ENCODE measurements at regions not wholly inside any gene's neighbourhood (a gene's known extent, or its start where the extent isn't known, plus 50 kb on each side); places are given as distances from the start of the nearest gene placed in this dataset.

DNA sequence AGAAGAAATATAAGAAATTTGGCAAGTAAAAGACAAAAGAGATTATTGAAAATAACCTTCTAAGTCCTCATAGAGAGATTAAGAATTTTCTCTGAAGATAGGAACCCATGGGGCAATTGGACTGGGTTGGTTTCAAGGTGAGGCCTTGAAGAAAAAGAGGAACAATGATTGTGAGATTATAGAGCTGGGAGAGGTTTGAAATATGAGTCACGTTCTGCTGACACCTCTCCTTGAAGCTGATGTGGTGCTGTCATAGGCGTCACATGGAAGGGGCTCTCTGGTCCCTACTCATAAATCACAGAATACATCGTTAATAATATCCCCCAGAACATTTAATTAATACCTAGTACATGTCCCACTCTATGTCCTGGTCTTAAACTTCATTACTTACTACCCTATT, 227.6 kb upstream of the PDE3A start:
- Mint-ChIP-seq H3K27me3 (no peaks in the 10 kb centered on the region), H3K27ac (no peak overlapping the region), H3K4me1 (no peaks in the 10 kb centered on the region), H3K36me3 (no peaks in the 10 kb centered on the region), H3K9me3 (peaks cover 0 to 1% (median 0%) of the 10 kb centered on the region in 8 donors), H3K4me3 (no peak overlapping the region)
- H3K4me1 ChIP-seq (ENCODE audit: insufficient read depth, low read length), result no peaks in the 10 kb centered on the region
- H3K4me3 ChIP-seq (ENCODE audit: low read length in 2 of 2), result no peak overlapping the region
- CTCF ChIA-PET (ENCODE audit: partially characterized antibody), result no interaction called here
- H3K27me3 ChIP-seq (ENCODE audit: insufficient read depth, low read length), result no peaks in the 10 kb centered on the region
- POLR2A ChIA-PET (ENCODE audit: partially characterized antibody), result no interaction called here
- intact Hi-C loops (cut with micrococcal nuclease), result no loop called here
- no peak overlapping the region for H3K27ac ChIP-seq (ENCODE audit: low read depth, low read length)
- no peaks in the 10 kb centered on the region for H3K9me3 ChIP-seq (ENCODE audit: control insufficient read depth in 1 of 2, low read length in 2 of 2)
- no peak for DNase-seq
- H3K36me3 ChIP-seq (ENCODE audit: insufficient read depth, low read length), result no peaks in the 10 kb centered on the region

DNA sequence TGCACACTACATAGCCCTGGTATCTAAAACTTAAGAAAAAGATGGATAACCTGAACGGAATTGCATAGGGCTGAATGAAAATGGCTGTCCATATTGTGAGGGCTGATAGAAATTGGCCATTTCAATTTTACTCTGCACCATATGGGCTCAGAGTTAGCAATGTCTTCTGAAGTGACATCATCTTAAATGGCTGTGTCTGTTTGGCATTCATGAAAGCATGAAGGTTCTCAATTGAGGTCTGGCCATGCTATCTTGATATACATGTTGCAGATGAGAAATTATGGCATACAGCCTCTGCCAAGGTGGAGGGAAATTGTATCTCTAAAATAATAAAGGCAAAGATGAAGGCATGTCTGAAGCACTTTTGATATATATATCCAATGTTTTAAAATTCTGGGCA, 226.0 kb upstream of the PDE3A start:
- no peaks in the 10 kb centered on the region for H3K36me3 ChIP-seq (ENCODE audit: insufficient read depth, low read length)
- no peaks in the 10 kb centered on the region for H3K9me3 ChIP-seq (ENCODE audit: control insufficient read depth in 1 of 2, low read length in 2 of 2)
- no peak overlapping the region for H3K4me3 ChIP-seq (ENCODE audit: low read length in 2 of 2)
- Mint-ChIP-seq H3K4me1 (no peaks in the 10 kb centered on the region), H3K27ac (no peak overlapping the region), H3K36me3 (no peaks in the 10 kb centered on the region), H3K9me3 (peaks cover 0 to 3% (median 0%) of the 10 kb centered on the region in 8 donors), H3K27me3 (no peaks in the 10 kb centered on the region), H3K4me3 (no peak overlapping the region)
- H3K4me1 ChIP-seq (ENCODE audit: insufficient read depth, low read length), result no peaks in the 10 kb centered on the region
- H3K27ac ChIP-seq (ENCODE audit: low read depth, low read length), result no peak overlapping the region
- DNase-seq, result no peak
- ChIA-PET CTCF (ENCODE audit: partially characterized antibody) (no interaction called here), POLR2A (ENCODE audit: partially characterized antibody) (no interaction called here)
- intact Hi-C loops (cut with micrococcal nuclease), result no loop called here
- no peaks in the 10 kb centered on the region for H3K27me3 ChIP-seq (ENCODE audit: insufficient read depth, low read length)

DNA sequence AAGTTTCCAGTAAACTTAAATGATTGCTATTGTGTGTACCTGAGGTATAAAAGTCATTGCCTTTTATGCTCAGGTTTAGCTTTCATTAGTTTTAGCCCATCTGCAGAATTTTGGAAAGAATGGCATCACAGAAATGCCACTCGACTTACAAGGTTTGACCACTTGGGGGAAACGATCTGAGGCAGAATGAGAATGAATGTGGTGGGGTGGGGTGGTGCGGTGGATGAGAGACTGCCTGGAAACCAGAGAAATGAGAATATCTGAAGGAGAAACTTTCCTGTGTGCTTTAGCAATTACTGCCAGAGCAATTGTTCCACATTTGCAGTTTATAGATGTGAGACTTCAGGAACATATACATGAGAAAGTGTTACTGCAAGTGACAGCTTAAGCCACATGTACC, 225.4 kb upstream of the PDE3A start:
- ChIA-PET CTCF (ENCODE audit: partially characterized antibody) (no interaction called here), POLR2A (ENCODE audit: partially characterized antibody) (no interaction called here)
- H3K36me3 Mint-ChIP-seq, result no peaks in the 10 kb centered on the region
- intact Hi-C loops (cut with micrococcal nuclease), result no loop called here
- Histone ChIP-seq H3K4me3 (ENCODE audit: low read length in 2 of 2) (no peak overlapping the region), H3K27ac (ENCODE audit: low read depth, low read length) (no peak overlapping the region), H3K4me1 (ENCODE audit: insufficient read depth, low read length) (no peaks in the 10 kb centered on the region), H3K27me3 (ENCODE audit: insufficient read depth, low read length) (no peaks in the 10 kb centered on the region), H3K9me3 (ENCODE audit: control insufficient read depth in 1 of 2, low read length in 2 of 2) (no peaks in the 10 kb centered on the region), H3K36me3 (ENCODE audit: insufficient read depth, low read length) (no peaks in the 10 kb centered on the region)
- H3K27ac Mint-ChIP-seq, result no peak overlapping the region
- H3K27me3 Mint-ChIP-seq, result no peaks in the 10 kb centered on the region
- no peaks in the 10 kb centered on the region for H3K4me1 Mint-ChIP-seq
- DNase-seq, result no peak
- H3K9me3 Mint-ChIP-seq, result peaks cover 0 to 3% (median 0%) of the 10 kb centered on the region in 8 donors
- H3K4me3 Mint-ChIP-seq, result no peak overlapping the region

DNA sequence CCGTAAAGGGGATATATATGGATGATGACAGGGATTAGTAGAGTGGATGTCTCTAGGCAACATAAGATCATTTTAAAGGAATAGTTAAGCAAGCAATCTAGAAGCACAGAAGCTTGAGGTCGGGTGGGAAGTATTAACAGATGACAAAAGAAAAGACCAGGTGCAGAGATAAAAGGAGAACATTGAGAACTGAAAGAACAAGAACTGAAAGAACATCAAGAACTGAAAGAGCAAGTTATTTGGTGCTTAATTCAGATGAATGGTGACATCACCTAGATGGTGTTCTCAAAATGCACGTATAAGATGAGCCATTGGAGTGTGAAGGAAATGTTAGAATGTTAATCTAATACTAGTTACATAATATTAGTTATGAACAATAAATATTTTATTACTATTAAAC, 224.0 kb upstream of the PDE3A start:
- peaks cover 0 to 3% (median 0%) of the 10 kb centered on the region in 8 donors for H3K9me3 Mint-ChIP-seq
- H3K27me3 Mint-ChIP-seq, result no peaks in the 10 kb centered on the region
- Histone ChIP-seq H3K9me3 (ENCODE audit: control insufficient read depth in 1 of 2, low read length in 2 of 2) (no peaks in the 10 kb centered on the region), H3K4me3 (ENCODE audit: low read length in 2 of 2) (no peak overlapping the region), H3K36me3 (ENCODE audit: insufficient read depth, low read length) (no peaks in the 10 kb centered on the region), H3K4me1 (ENCODE audit: insufficient read depth, low read length) (no peaks in the 10 kb centered on the region), H3K27ac (ENCODE audit: low read depth, low read length) (no peak overlapping the region), H3K27me3 (ENCODE audit: insufficient read depth, low read length) (no peaks in the 10 kb centered on the region)
- CTCF ChIA-PET (ENCODE audit: partially characterized antibody), result no interaction called here
- H3K4me3 Mint-ChIP-seq, result no peak overlapping the region
- no peaks in the 10 kb centered on the region for H3K4me1 Mint-ChIP-seq
- no peak overlapping the region for H3K27ac Mint-ChIP-seq
- no peak for DNase-seq
- POLR2A ChIA-PET (ENCODE audit: partially characterized antibody), result no interaction called here
- intact Hi-C loops (cut with micrococcal nuclease), result no loop called here
- H3K36me3 Mint-ChIP-seq, result no peaks in the 10 kb centered on the region

DNA sequence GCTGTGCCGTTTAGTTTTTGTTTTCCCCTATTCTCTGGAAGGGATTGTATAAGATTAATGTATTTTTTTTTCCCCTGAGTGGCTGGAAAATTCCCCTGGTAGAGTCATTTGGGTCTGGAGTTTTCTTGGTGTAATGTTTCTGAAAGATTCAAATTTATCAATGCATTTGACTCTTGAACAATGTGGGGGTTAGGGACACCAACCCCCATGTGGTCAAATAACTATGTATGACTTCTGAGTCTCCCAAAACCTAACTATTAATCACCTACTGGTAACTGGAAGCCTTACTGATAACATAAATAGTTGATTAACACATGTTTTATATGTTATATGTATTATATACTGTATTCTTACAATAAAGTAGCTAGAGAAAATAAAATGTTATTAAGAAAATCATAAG, 220.1 kb upstream of the PDE3A start:
- no peak overlapping the region for H3K27ac ChIP-seq (ENCODE audit: low read depth, low read length)
- DNase-seq, result no peak
- no peak overlapping the region for H3K4me3 ChIP-seq (ENCODE audit: low read length in 2 of 2)
- no peak overlapping the region for H3K4me3 Mint-ChIP-seq
- no peaks in the 10 kb centered on the region for H3K9me3 ChIP-seq (ENCODE audit: control insufficient read depth in 1 of 2, low read length in 2 of 2)
- no peaks in the 10 kb centered on the region for H3K36me3 Mint-ChIP-seq
- CTCF ChIA-PET (ENCODE audit: partially characterized antibody), result no interaction called here
- H3K27ac Mint-ChIP-seq, result no peak overlapping the region
- POLR2A ChIA-PET (ENCODE audit: partially characterized antibody), result no interaction called here
- no peaks in the 10 kb centered on the region for H3K4me1 ChIP-seq (ENCODE audit: insufficient read depth, low read length)
- H3K9me3 Mint-ChIP-seq, result peaks cover 0 to 5% (median 0%) of the 10 kb centered on the region in 8 donors
- H3K4me1 Mint-ChIP-seq, result no peaks in the 10 kb centered on the region
- no peaks in the 10 kb centered on the region for H3K27me3 Mint-ChIP-seq
- no peaks in the 10 kb centered on the region for H3K36me3 ChIP-seq (ENCODE audit: insufficient read depth, low read length)
- intact Hi-C loops (cut with micrococcal nuclease), result no loop called here
- H3K27me3 ChIP-seq (ENCODE audit: insufficient read depth, low read length), result no peaks in the 10 kb centered on the region

DNA sequence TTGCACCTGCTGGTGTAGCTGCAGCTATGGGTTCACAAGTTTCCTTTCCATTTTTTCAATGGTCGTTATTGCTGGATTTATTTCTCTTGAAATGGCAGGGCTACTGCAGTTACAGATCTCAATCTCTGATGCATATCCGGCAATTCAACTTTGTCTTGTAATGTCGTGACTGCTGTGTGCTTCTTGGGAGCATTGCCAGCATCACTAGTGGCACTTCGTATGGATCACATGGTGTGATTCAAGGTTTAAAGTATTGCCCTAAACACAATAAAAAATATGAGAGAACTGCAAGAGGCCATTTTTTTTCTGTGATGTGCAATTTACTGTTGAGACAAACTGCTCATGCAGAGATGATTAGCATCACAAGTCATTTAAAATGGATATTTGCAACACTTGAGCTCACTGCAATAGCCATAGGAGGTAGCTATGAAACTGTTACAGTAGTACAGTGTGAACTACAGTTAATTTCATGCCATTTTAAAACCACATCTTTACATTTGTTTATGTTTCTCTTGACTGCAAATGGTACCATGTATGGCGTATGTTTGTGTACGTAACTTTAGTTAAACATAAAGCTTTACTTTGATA, 217.4 kb upstream of the PDE3A start:
- no peak for DNase-seq
- intact Hi-C loops (cut with micrococcal nuclease), result no loop called here
- no peaks in the 10 kb centered on the region for H3K9me3 ChIP-seq (ENCODE audit: control insufficient read depth in 1 of 2, low read length in 2 of 2)
- no peaks in the 10 kb centered on the region for H3K36me3 ChIP-seq (ENCODE audit: insufficient read depth, low read length)
- Mint-ChIP-seq H3K27me3 (no peaks in the 10 kb centered on the region), H3K4me1 (no peaks in the 10 kb centered on the region), H3K27ac (no peak overlapping the region), H3K4me3 (no peak overlapping the region), H3K36me3 (no peaks in the 10 kb centered on the region), H3K9me3 (peaks cover 0 to 5% (median 0%) of the 10 kb centered on the region in 8 donors)
- H3K27me3 ChIP-seq (ENCODE audit: insufficient read depth, low read length), result no peaks in the 10 kb centered on the region
- no peaks in the 10 kb centered on the region for H3K4me1 ChIP-seq (ENCODE audit: insufficient read depth, low read length)
- ChIA-PET CTCF (ENCODE audit: partially characterized antibody) (interaction anchor here (1.0 kb wide), 1 partner anchor 33 kb away, joined by 4 read pairs; no protein-coding TSS in a partner anchor), POLR2A (ENCODE audit: partially characterized antibody) (no interaction called here)
- no peak overlapping the region for H3K4me3 ChIP-seq (ENCODE audit: low read length in 2 of 2)
- no peak overlapping the region for H3K27ac ChIP-seq (ENCODE audit: low read depth, low read length)

DNA sequence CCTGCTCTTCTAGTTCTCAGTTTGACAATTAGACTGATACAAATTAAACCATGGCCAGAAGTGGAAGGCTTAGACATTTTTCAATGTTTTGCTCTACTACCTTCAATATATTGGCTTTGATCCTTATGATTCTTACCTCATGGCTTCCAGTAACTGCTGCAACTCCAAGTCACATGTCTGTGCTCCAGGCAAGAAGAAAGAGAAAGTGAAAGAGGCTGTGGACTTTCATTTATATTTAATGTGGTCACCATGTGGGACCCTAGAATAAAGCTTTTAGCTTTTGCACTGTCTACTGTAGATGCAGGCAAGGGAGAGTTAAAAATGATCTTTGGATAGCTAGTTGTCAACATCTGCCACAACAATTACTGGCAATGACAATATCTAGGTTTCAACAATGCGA, 214.3 kb upstream of the PDE3A start:
- Histone ChIP-seq H3K36me3 (ENCODE audit: insufficient read depth, low read length) (no peaks in the 10 kb centered on the region), H3K27me3 (ENCODE audit: insufficient read depth, low read length) (no peaks in the 10 kb centered on the region), H3K9me3 (ENCODE audit: control insufficient read depth in 1 of 2, low read length in 2 of 2) (no peaks in the 10 kb centered on the region), H3K4me3 (ENCODE audit: low read length in 2 of 2) (no peak overlapping the region), H3K4me1 (ENCODE audit: insufficient read depth, low read length) (no peaks in the 10 kb centered on the region), H3K27ac (ENCODE audit: low read depth, low read length) (no peak overlapping the region)
- no peaks in the 10 kb centered on the region for H3K27me3 Mint-ChIP-seq
- no peak overlapping the region for H3K4me3 Mint-ChIP-seq
- CTCF ChIA-PET (ENCODE audit: partially characterized antibody), result no interaction called here
- POLR2A ChIA-PET (ENCODE audit: partially characterized antibody), result no interaction called here
- H3K27ac Mint-ChIP-seq, result no peak overlapping the region
- intact Hi-C loops (cut with micrococcal nuclease), result no loop called here
- H3K36me3 Mint-ChIP-seq, result no peaks in the 10 kb centered on the region
- DNase-seq, result no peak
- no peaks in the 10 kb centered on the region for H3K4me1 Mint-ChIP-seq
- H3K9me3 Mint-ChIP-seq, result peaks cover 0 to 4% (median 0%) of the 10 kb centered on the region in 8 donors

DNA sequence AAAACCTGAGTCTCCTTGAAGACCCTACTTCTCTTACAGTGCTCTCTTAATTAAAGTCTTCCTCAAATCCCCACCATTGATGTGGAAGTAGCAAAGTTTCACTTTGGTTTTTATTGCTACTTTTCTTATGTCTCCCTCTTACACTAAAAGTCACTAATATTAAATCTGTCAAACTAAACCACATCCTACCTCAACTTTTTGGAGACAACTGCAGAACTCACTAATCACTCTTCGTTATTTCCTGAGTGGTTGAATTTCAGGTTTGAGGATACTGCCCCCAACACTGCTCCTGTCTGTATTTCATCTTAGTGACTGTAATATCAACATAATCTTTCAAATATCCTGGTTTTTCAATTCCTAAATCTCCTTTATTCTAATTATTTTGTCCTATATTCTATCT, 213.0 kb upstream of the PDE3A start:
- Mint-ChIP-seq H3K4me1 (no peaks in the 10 kb centered on the region), H3K27me3 (no peaks in the 10 kb centered on the region), H3K4me3 (no peak overlapping the region), H3K9me3 (peaks cover 0 to 4% (median 0%) of the 10 kb centered on the region in 8 donors), H3K36me3 (no peaks in the 10 kb centered on the region), H3K27ac (no peak overlapping the region)
- intact Hi-C loops (cut with micrococcal nuclease), result no loop called here
- Histone ChIP-seq H3K4me1 (ENCODE audit: insufficient read depth, low read length) (no peaks in the 10 kb centered on the region), H3K9me3 (ENCODE audit: control insufficient read depth in 1 of 2, low read length in 2 of 2) (no peaks in the 10 kb centered on the region), H3K27me3 (ENCODE audit: insufficient read depth, low read length) (no peaks in the 10 kb centered on the region), H3K27ac (ENCODE audit: low read depth, low read length) (no peak overlapping the region), H3K4me3 (ENCODE audit: low read length in 2 of 2) (no peak overlapping the region), H3K36me3 (ENCODE audit: insufficient read depth, low read length) (no peaks in the 10 kb centered on the region)
- no peak for DNase-seq
- ChIA-PET CTCF (ENCODE audit: partially characterized antibody) (no interaction called here), POLR2A (ENCODE audit: partially characterized antibody) (interaction anchor here (0.7 kb wide), 1 partner anchor 417 kb away, joined by 3 read pairs; no protein-coding TSS in a partner anchor)

Measured in CD4-positive, alpha-beta memory T cell (primary cell).